ENCODE measurements at regions not wholly inside any gene's neighbourhood (a gene's known extent, or its start where the extent isn't known, plus 50 kb on each side); places are given as distances from the start of the nearest gene placed in this dataset.

DNA sequence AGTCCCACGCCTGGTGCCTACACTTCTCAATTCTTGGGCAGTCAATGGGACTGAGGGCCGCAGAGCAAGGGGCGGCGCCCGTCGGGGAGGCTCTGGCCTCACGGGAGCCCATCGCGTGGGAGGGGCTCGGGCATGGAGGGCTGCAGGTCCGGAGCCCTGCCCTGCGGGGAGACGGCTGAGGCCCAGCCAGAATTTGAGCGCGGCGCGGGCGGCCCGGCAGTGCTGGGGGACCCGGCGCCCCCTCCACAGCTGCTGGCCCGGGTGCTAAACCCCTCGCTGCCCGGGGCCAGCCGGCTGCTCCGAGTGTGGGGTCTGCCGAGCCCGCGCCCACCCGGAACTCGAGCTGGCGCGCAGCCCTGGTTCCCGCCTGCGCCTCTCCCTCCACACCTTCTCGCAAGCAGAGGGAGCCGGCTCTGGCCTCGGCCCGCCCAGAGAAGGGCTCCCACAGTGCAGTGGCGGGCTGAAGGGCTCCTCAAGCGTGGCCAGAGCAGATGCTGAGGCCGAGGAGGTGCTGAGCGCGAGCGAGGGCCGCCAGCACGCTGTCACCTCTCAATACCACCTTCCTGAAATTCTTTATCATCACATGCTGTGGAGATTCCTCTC is 58.5 kb downstream of the BAK1 start:
- TF ChIP-seq EZH2phosphoT487 (IDR thresholded peaks at IDR 0.05; ENCODE audit: insufficient read depth, low read depth): no peak
- in situ Hi-C loops (cut with MboI): no loop called here

More for the DNA sequence above, 58.5 kb downstream of the BAK1 start:
- H3K4me2 ChIP-seq (ENCODE audit: unreplicated experiment): no peak overlapping the region
- H3F3A ChIP-seq (ENCODE audit: insufficient read depth): no peaks in the 10 kb centered on the region
- no peaks in the 10 kb centered on the region for H3K9me3 ChIP-seq (ENCODE audit: low read depth)
- H3K4me3 ChIP-seq: no peak overlapping the region
- WGBS, 2 experiments (ENCODE audit: low coverage in 1 of 2, low lambda C conversion rate in 2 of 2, missing lambda C conversion rate in 2 of 2): 69 to 72% methylated on average over 37 to 47 of the region's 47 CpGs
- no peaks in the 10 kb centered on the region for H3K79me2 ChIP-seq (ENCODE audit: insufficient read depth)
- H2AFZ ChIP-seq: no peak overlapping the region
- no peaks in the 10 kb centered on the region for H4K20me1 ChIP-seq (ENCODE audit: insufficient read depth)
- H3K4me1 ChIP-seq (ENCODE audit: insufficient read depth): no peaks in the 10 kb centered on the region
- no peak overlapping the region for H3K27ac ChIP-seq
- H3K27me3 ChIP-seq (replicated peaks; ENCODE audit: insufficient read depth): 0 out of 2 replicates have a peak, but pooled peaks cover 7% of the 10 kb centered on the region
- H3K9ac ChIP-seq: no peak overlapping the region
- no peak for DNase-seq
- no peaks in the 10 kb centered on the region for H3K36me3 ChIP-seq (ENCODE audit: low read depth)
- no peaks in the 10 kb centered on the region for H3K9me2 ChIP-seq (ENCODE audit: insufficient read depth)
